Keratinocyte (primary cell): ENCODE measurements at regions not wholly inside any gene's neighbourhood (a gene's known extent, or its start where the extent isn't known, plus 50 kb on each side); places are given as distances from the start of the nearest gene placed in this dataset.

Experiments
- DNase-seq: peaks from one replicate; pipeline ENCODE4 v3.0.0-alpha.2; 2011; ENCODE audit warnings: low read depth, missing footprints, low spot score
- FAIRE-seq: peaks from 2 replicates; lab custom pipeline; 2011; peaks lifted over from hg19 to GRCh38; lab: Jason Lieb, UNC
- H2AFZ ChIP-seq: 2 replicates; pipeline ENCODE4 v1.6.0; 2012; ENCODE audit warnings: low read length, control low read depth, inconsistent platforms; ENCODE audit not compliant: control insufficient read depth
- H3K27ac ChIP-seq: 2 replicates; pipeline ENCODE4 v1.5.1; 2011; ENCODE audit warnings: low read length; ENCODE audit not compliant: control insufficient read depth, insufficient read depth
- H3K27me3 ChIP-seq: 3 replicates; pipeline ENCODE4 v1.6.0; 2011; ENCODE audit warnings: low read length; ENCODE audit not compliant: control insufficient read depth, insufficient read depth; ENCODE audit errors: extremely low read depth
- H3K36me3 ChIP-seq, 2 experiments: 2 replicates in 1 of 2; 3 replicates in 1 of 2; pipeline ENCODE4 v1.5.1; 2011; ENCODE audit warnings: low read length in 2 of 2, mild to moderate bottlenecking in 1 of 2; ENCODE audit not compliant: control insufficient read depth in 2 of 2, insufficient read depth in 2 of 2; ENCODE audit errors: extremely low read depth in 1 of 2
- H3K4me1 ChIP-seq: 3 replicates; pipeline ENCODE4 v1.5.1; 2011; ENCODE audit warnings: low read length; ENCODE audit not compliant: control insufficient read depth, insufficient read depth; ENCODE audit errors: extremely low read depth
- H3K4me2 ChIP-seq: 3 replicates; pipeline ENCODE4 v1.6.0; 2011; ENCODE audit warnings: low read depth, low read length; ENCODE audit not compliant: control insufficient read depth, insufficient read depth; ENCODE audit errors: extremely low read depth
- H3K4me3 ChIP-seq, 3 experiments: fragments of 200-600 bp in 1 of 3; sonication (generic) in 1 of 3; 2 replicates in 2 of 3; 3 replicates in 1 of 3; pipeline ENCODE4 v1.5.1; 2011 to 2016; ENCODE audit warnings: low read length in 3 of 3, mild to moderate bottlenecking in 3 of 3, control low read depth in 2 of 3, inconsistent platforms in 1 of 3, low read depth in 1 of 3, mixed read lengths in 1 of 3, mixed run types in 1 of 3, moderate library complexity in 1 of 3; ENCODE audit not compliant: control insufficient read depth in 2 of 3, insufficient read depth in 2 of 3; ENCODE audit errors: extremely low read depth in 1 of 3
- H3K79me2 ChIP-seq: 2 replicates; pipeline ENCODE4 v1.6.0; 2012; ENCODE audit warnings: low read length; ENCODE audit not compliant: control insufficient read depth, insufficient read depth
- H3K9ac ChIP-seq: 3 replicates; pipeline ENCODE4 v1.6.0; 2011; ENCODE audit warnings: low read length; ENCODE audit not compliant: control insufficient read depth, insufficient read depth; ENCODE audit errors: extremely low read depth
- H3K9me1 ChIP-seq: 3 replicates; pipeline ENCODE4 v1.6.0; 2011; ENCODE audit warnings: low read length; ENCODE audit not compliant: control insufficient read depth, insufficient read depth; ENCODE audit errors: extremely low read depth
- H3K9me3 ChIP-seq: 2 replicates; pipeline ENCODE4 v1.5.1; 2012; ENCODE audit warnings: low read depth, low read length; ENCODE audit not compliant: control insufficient read depth
- H4K20me1 ChIP-seq: 3 replicates; pipeline ENCODE4 v1.6.0; 2011; ENCODE audit warnings: low read length; ENCODE audit not compliant: control insufficient read depth, insufficient read depth; ENCODE audit errors: extremely low read depth
- EZH2 ChIP-seq: IDR thresholded peaks from one replicate; pipeline ENCODE4 v1.6.1; 2012; ENCODE audit warnings: inconsistent platforms, mild to moderate bottlenecking, low read length, moderate library complexity
- dilution Hi-C: fragments of 300-500 bp; cut with MboI; formaldehyde crosslinking; loops from one replicate; pipeline ENCODE4 v1.7.0; 2020; ENCODE audit warnings: low sequenced_read_pairs; ENCODE audit not compliant: extremely low pct_ligation_motif_present
- TF ChIP-seq, protein P1 (sequence below), 3 experiments: IDR thresholded peaks in 1 of 3; conservative IDR thresholded peaks in 1 of 3; optimal IDR thresholded peaks in 1 of 3; 2 replicates in 2 of 3; 3 replicates in 1 of 3; pipeline versions ENCODE3 to v1.5.1; 2011; ENCODE audit warnings: low read length in 3 of 3, mild to moderate bottlenecking in 3 of 3, moderate library complexity in 2 of 3, control low read depth in 1 of 3, inconsistent platforms in 1 of 3; ENCODE audit not compliant: insufficient read depth in 2 of 3; ENCODE audit errors: extremely low read depth in 1 of 3

DNA sequence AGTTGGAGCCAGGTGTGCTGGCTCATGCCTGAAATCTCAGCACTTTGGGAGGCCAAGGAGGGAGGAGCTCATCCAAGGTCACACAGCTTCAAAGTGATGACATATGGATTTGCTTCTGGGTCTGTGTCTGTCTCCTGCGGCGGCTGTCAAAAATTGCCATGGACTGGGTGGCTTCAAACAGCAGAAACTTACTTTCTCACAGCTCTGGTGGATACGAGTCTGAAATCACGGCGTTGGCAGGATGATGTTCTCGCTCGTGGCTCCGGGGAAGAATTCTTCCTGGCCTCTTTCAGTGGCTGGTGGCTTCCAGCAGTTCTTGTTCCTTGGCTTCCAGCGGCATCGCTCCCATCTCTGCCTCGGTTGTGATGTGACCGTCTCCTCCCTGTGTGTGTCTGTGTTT lies 314.8 kb upstream of the C1orf174 start:
- Histone ChIP-seq H3K36me3 (no peaks in the 10 kb centered on the region), H3K27ac (no peak overlapping the region), H3K4me2 (no peak overlapping the region), H4K20me1 (no peaks in the 10 kb centered on the region), H3K4me3 (no peak overlapping the region), H3K27me3 (no peaks in the 10 kb centered on the region), H3K9ac (no peak overlapping the region), H2AFZ (no peak overlapping the region), H3K9me3 (peaks cover 7% of the 10 kb centered on the region), H3K79me2 (no peaks in the 10 kb centered on the region), H3K4me1 (no peaks in the 10 kb centered on the region), H3K9me1 (no peaks in the 10 kb centered on the region)
- dilution Hi-C loops = no loop called here
- TF ChIP-seq, protein P1, sequence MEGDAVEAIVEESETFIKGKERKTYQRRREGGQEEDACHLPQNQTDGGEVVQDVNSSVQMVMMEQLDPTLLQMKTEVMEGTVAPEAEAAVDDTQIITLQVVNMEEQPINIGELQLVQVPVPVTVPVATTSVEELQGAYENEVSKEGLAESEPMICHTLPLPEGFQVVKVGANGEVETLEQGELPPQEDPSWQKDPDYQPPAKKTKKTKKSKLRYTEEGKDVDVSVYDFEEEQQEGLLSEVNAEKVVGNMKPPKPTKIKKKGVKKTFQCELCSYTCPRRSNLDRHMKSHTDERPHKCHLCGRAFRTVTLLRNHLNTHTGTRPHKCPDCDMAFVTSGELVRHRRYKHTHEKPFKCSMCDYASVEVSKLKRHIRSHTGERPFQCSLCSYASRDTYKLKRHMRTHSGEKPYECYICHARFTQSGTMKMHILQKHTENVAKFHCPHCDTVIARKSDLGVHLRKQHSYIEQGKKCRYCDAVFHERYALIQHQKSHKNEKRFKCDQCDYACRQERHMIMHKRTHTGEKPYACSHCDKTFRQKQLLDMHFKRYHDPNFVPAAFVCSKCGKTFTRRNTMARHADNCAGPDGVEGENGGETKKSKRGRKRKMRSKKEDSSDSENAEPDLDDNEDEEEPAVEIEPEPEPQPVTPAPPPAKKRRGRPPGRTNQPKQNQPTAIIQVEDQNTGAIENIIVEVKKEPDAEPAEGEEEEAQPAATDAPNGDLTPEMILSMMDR (optimal IDR thresholded peaks at IDR 0.05 in 1 of 3, IDR thresholded peaks at IDR 0.05 in 1 of 3, conservative IDR thresholded peaks at IDR 0.05 in 1 of 3; ENCODE audit: extremely low read depth in 1 of 3, insufficient read depth in 2 of 3, low read length in 3 of 3) = no peak
- TF ChIP-seq EZH2 = no peak
- FAIRE-seq (no peak), DNase-seq (no peak)

DNA sequence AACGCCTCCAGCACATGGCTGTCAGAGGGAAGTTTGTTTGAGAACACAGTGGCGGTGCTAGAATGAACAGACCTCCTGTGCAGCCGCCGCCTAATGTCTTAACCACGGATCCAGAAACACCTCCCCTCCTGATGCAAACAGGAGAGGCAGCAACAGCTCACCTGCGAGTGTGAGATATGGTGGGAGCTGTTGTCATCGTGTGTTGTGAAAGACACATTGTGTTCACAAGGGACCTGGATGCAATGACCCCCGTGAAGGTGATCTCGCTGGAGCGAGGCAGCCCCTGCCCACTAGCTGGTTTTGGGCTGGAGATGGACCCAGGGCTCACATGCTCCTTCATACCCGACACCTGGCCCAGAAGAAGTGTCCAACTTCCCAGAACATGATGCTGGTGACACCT lies 315.3 kb upstream of the C1orf174 start:
- no peaks in the 10 kb centered on the region for H4K20me1 ChIP-seq
- no peak overlapping the region for H3K4me3 ChIP-seq
- H3K36me3 ChIP-seq = no peaks in the 10 kb centered on the region
- H3K79me2 ChIP-seq = no peaks in the 10 kb centered on the region
- no peaks in the 10 kb centered on the region for H3K4me1 ChIP-seq
- FAIRE-seq (no peak), DNase-seq (no peak)
- dilution Hi-C loops = no loop called here
- H3K27me3 ChIP-seq = no peaks in the 10 kb centered on the region
- TF ChIP-seq, protein P1 (optimal IDR thresholded peaks at IDR 0.05 in 1 of 3, IDR thresholded peaks at IDR 0.05 in 1 of 3, conservative IDR thresholded peaks at IDR 0.05 in 1 of 3; ENCODE audit: extremely low read depth in 1 of 3, insufficient read depth in 2 of 3, low read length in 3 of 3) = no peak
- no peak for TF ChIP-seq EZH2
- no peaks in the 10 kb centered on the region for H3K9me1 ChIP-seq
- H3K9me3 ChIP-seq = peaks cover 8% of the 10 kb centered on the region
- H3K27ac ChIP-seq = no peak overlapping the region
- H2AFZ ChIP-seq = no peak overlapping the region
- no peak overlapping the region for H3K9ac ChIP-seq
- no peak overlapping the region for H3K4me2 ChIP-seq
